ENCODE measurements at regions not wholly inside any gene's neighbourhood (a gene's known extent, or its start where the extent isn't known, plus 50 kb on each side); places are given as distances from the start of the nearest gene placed in this dataset.
"Not testable (repeated sequence)": the region's sequence is repeated elsewhere in the genome, so short reads cannot be mapped to it uniquely, and the experiment has no call there.

DNA sequence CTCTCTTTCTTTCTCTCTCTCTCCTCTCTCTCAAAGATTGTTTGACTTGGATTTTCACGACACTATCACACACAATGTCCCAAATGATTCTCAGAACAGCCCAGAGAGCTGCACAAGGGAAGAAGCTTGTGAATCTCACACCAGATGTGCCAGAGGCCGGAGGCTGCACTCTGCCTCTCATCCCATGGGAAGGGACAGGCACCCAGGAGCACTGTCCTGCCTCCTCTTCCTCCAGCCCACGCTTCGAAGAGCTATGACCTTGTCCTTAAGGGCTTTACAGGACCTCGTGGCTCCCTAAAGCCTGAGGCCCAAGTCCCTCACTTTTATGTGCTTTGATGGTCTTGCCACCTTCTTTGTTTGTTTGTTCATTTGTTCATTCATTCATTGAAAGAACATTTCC lies 267.6 kb downstream of the FAM43A start:
- DNase-seq: no peak

- DNase-seq: no peak
Measured at GRCh38 chr3:194955546-194955945, 269.9 kb downstream of the FAM43A start.

GRCh38 chr3:194955979-194956696 lies 270.5 kb downstream of the FAM43A start:
- DNase-seq: no peak

GRCh38 chr3:194956697-194957396 lies 271.2 kb downstream of the FAM43A start:
- DNase-seq: peak; percentile 28

GRCh38 chr3:194957743-194958240 lies 272.1 kb downstream of the FAM43A start:
- DNase-seq: no peak

GRCh38 chr3:194959217-194959616 lies 273.5 kb downstream of the FAM43A start:
- no peak for DNase-seq

GRCh38 chr3:194959666-194960065 lies 274.0 kb downstream of the FAM43A start:
- not testable (repeated sequence) for DNase-seq

- DNase-seq: peak; percentile 28
Measured at GRCh38 chr3:194960446-194961032, 274.9 kb downstream of the FAM43A start.

- no peak for DNase-seq
Measured at GRCh38 chr3:194961149-194961548, 275.5 kb downstream of the FAM43A start.

DNA sequence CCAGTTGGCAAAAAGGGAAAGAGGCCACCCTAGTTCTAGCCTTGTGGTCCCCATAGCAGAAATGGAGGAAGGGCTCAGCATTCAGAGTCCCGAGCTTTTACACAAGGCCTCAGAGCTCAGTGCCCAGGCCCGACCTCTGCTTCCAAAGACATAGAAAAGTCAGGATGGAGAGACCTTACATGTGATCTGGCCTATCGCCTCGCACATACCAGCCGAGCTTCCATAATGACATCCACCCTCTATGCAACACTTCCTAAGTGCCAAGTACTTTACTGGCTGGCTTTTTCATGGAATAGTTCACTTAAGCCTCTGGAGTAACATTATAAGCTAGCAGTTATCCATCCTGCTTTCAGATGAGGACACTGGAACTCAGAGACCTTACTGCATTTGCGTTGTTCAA lies 275.9 kb downstream of the FAM43A start:
- peak; percentile 37 for DNase-seq

GRCh38 chr3:194962056-194962455 lies 276.4 kb downstream of the FAM43A start:
- peak; percentile 1 for DNase-seq

GRCh38 chr3:194964809-194965208 lies 279.1 kb downstream of the FAM43A start:
- DNase-seq: peak; percentile 9

DNA sequence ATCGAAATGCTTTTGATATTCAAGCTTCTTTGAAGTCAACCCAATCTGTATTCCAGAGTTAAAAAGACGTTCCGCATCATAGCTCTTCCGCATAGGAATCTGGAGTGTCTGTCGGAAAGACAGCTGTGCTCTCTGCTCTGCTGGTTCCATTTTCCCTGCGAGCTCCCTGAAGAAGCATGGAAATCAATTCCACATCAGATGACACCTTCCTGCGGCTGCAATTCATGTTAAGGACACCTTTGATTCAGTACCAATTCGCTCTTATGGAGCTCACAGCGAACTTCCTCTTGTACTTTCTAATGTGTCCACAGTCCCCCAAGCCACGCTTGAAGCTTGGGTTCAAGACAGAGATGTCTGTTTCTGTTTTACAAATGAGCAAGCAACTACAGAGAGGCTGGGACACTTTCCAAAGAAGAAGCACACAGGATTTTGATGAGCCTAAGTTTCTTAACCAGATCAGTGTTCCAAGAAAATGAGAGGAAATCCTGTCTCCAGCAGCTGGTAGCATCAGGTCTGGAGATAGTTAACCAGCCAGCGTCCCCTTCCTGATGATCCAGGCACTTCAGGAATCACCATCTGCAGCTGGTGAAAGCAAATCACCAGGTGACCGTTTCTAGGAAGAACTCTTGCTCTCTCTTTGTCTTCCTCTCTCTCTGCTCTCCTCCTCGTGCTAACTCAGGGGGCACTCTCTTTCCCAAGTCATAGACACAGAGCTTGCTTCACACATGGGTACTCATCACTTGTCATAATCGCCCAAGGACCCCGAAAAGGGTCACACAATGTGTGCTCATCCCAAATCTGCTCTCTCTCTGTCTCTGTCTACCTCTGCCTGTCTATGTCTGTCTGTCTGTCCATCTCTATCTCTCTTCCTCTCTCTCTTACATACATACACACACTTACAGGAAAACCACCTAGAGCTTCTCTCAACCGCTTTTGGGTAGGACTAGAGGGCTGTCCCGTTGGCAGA lies 281.8 kb downstream of the FAM43A start:
- peak; percentile 35 for DNase-seq

- DNase-seq: no peak
Measured at GRCh38 chr3:194970066-194970465, 284.4 kb downstream of the FAM43A start.

DNA sequence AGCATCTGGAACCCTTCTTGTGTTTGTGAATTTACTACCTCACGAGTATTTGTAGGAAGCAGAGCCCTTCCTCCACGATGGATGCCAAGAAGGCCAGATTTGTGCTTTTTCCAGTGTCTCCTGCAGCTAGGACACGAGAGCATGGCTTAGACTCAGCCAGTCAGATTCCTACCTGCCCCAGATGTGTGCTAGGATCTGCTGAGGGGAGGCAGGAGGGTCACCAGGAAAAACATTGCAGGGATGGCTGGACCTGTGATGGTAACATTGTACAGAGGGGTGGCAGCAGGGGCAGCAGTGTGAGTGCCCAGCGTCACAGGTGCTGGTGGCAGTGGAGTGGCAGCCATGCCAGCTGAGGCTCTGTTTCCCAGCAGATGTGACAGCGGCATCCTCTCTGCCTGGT lies 285.3 kb downstream of the FAM43A start:
- DNase-seq: peak; percentile 37

- peak; percentile 49 for DNase-seq
Measured at GRCh38 chr3:194971965-194972364, 286.3 kb downstream of the FAM43A start.

DNA sequence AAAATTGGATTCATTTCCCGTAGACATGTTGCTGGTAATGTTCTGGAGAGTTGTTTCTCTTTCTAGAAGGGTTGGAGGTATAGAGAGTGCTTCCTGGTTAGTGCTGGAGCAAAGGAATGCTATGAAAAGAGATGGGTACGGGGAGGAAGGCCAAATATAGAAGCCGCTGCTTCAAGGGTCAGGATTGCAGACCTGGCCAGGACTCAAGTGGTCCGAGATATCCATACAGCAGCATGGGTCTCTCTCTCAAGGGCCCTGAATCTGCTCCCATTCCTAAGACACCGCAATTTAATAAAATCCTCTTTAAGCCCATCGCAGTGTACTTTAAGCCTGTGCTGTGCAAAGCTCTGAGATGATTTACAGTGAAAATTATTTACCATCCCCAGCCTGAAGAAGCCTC lies 287.0 kb downstream of the FAM43A start:
- no peak for DNase-seq

DNA sequence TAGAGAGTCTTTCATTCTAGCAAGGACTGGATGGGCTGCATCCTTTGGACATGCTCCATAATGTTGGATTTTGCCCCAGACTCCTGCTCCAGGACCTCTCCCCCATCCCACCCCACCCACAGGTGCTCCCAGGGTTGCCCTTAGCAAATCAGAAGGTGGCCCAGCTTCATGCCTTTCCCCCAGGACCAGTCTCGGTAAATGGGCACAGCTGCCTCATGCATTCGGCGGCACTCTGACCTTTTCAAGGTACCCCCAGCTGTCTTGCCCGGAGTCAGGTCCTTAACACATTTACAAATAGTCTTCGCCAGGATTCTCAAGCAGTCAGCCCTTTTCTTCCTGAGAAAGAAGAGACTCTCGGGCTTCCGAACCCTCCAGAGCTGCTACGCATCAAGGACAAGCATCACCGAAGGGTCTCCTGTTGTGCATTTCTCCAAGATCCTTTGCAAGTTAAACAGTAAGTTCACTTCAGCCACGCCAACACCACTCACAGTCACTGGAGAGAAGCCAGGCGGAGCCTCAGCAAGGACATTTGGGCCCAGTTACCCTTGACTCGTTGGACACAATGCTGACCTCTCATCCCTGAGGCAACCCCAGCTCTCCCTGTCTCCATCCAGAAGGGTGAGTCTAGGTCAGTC lies 287.8 kb downstream of the FAM43A start:
- DNase-seq: peak; percentile 40

DNA sequence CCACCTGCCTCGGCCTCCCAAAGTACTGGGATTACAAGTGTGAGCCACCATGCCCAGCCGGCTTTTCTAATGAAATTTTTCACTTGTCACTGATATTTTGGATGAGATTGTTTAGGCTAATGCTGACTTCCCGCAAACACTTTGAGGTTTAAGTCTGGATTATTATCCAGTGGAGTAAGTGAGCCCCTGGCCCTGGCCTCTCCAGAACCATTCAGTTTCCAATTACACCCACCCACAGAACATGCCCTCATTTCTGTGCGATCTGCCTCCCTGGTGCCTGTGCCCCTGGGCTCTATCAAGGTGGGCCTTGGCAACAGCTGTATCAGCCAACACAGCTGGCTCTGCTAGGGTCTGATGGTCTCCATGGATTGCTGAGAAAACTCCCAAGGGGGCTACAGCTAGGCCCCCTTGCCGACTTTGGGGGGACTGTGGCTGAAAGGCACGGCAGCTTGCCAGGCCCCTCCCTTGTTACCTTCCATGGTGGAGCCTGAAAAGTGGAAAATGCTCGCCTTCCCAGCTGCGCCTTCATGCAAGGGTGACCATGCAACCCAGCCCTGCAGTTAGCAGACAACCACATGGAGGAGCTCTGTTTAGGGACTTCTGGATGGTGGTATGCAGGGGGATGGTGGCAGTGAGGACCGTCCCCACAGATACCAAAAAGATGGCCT lies 288.9 kb downstream of the FAM43A start:
- DNase-seq: peak; percentile 40

DNA sequence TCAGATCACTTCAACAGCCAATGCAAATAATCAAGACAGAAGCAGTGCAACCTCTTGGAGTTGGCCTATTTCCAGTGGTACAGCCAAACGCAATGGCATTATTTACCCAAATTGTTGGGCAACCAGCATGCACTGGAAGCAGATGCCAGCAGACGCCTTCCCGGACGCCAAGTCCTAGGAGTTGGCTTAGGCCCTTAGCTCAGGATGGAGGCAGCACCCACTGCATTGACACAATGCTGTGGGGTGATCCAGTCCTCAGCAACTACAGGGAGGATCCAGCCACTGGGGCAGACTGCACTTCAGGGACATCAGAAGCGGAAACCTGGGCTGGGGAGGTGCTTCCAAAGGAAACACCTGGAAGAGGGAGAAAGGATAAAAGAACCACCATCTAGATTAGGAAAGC lies 290.4 kb downstream of the FAM43A start:
- DNase-seq: peak; percentile 35

- DNase-seq: no peak
Measured at GRCh38 chr3:194976874-194977273, 291.2 kb downstream of the FAM43A start.

DNA sequence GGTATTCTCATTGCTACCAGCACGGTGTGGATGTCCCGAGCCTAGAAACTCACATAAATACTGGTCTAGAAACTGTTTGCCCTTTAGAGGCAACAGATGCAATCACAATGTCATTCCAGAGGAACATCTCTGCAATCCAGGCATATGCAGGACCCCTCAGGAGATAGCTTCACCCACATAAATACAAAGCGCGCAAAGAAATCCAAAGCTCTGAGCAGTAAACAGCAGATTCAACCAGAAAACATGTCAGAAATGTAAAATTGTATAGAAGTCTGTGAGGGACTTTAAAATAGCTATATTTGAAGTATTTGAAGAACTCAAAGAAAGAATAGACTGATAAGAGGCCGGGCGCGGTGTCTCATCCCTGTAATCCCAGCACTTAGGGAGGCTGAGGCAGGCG lies 291.7 kb downstream of the FAM43A start:
- peak; percentile 24 for DNase-seq
